Tibial artery (tissue), 4 donors: ENCODE measurements at regions not wholly inside any gene's neighbourhood (a gene's known extent, or its start where the extent isn't known, plus 50 kb on each side); places are given as distances from the start of the nearest gene placed in this dataset.

ENCODE experiments used
- DNase-seq, 2 donors: peaks; one replicate each; pipeline ENCODE4 v3.0.0-alpha.2; 2019
- H3K27ac ChIP-seq, 2 donors: fragments of 200-600 bp; sonication (generic) in 1 of 2; 1 replicate in 1 of 2; 2 replicates in 1 of 2; pipeline ENCODE4 v1.5.1; 2018 to 2019; ENCODE audit warnings: mild to moderate bottlenecking in 1 of 2
- H3K27me3 ChIP-seq, 2 donors: fragments of 200-600 bp; sonication (generic) in 1 of 2; one replicate each; pipeline versions ENCODE4 v1.5.1 to v1.6.0; 2016 to 2019
- H3K36me3 ChIP-seq, 3 donors: fragments of 200-600 bp; sonication (generic) in 2 of 3; one replicate each; pipeline ENCODE4 v1.5.1; 2016 to 2019; ENCODE audit warnings: mild to moderate bottlenecking in 2 of 3
- H3K4me1 ChIP-seq, 4 donors: fragments of 200-600 bp; sonication (generic) in 2 of 4; 1 replicate in 3 of 4; 2 replicates in 1 of 4; pipeline ENCODE4 v1.5.1; 2016 to 2019
- H3K4me3 ChIP-seq, 2 donors: fragments of 200-600 bp; sonication (generic) in 1 of 2; 1 replicate in 1 of 2; 2 replicates in 1 of 2; pipeline ENCODE4 v1.5.1; 2018 to 2019; ENCODE audit warnings: mild to moderate bottlenecking in 2 of 2
- H3K9me3 ChIP-seq, 3 donors: fragments of 200-600 bp; sonication (generic) in 1 of 3; one replicate each; pipeline ENCODE4 v1.5.1; 2016 to 2019
- intact Hi-C: fragments of 100-400 bp; cut with DNase I; formaldehyde crosslinking; loops from one replicate; pipeline ENCODE4 v1.15.0; 2023; ENCODE audit warnings: low total_unique reads
- TF ChIP-seq, protein P1 (sequence below), 2 experiments: fragments of 200-600 bp in 1 of 2; fragments of 450-650 bp in 1 of 2; IDR thresholded peaks; one replicate each; pipeline ENCODE4 v1.5.1; 2017 to 2019; ENCODE audit warnings: antibody characterized with exemption in 2 of 2, mild to moderate bottlenecking in 1 of 2, moderate library complexity in 1 of 2

DNA sequence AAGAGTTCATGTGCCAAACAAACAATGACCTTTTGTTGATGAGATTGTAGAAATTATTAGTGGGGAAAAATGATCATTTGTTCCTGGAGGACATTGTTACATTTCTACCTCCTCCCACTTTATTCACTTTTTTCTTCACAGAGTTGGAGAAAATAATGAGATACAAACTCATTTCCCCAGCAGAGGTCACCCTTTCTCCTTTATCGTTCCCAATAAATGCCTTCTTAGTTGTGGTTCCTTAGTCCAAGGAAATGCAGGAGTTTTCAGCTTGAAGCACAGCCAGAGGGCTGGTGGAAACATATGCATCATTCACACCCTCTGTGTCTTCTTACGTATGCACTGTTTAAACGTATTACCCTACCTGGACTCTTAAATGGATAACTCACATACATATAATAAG, 108.8 kb downstream of the SLC4A3 start:
- H3K9me3 ChIP-seq: peaks cover 0 to 1% (median 0%) of the 10 kb centered on the region in 3 donors
- TF ChIP-seq, protein P1, sequence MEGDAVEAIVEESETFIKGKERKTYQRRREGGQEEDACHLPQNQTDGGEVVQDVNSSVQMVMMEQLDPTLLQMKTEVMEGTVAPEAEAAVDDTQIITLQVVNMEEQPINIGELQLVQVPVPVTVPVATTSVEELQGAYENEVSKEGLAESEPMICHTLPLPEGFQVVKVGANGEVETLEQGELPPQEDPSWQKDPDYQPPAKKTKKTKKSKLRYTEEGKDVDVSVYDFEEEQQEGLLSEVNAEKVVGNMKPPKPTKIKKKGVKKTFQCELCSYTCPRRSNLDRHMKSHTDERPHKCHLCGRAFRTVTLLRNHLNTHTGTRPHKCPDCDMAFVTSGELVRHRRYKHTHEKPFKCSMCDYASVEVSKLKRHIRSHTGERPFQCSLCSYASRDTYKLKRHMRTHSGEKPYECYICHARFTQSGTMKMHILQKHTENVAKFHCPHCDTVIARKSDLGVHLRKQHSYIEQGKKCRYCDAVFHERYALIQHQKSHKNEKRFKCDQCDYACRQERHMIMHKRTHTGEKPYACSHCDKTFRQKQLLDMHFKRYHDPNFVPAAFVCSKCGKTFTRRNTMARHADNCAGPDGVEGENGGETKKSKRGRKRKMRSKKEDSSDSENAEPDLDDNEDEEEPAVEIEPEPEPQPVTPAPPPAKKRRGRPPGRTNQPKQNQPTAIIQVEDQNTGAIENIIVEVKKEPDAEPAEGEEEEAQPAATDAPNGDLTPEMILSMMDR (IDR thresholded peaks at IDR 0.05): peak; percentile 51 to 53
- intact Hi-C loops: loop anchor here (10.0 kb wide), 1 partner anchor 1839 kb away; the partner anchor contains the start of gene EPHA4

DNA sequence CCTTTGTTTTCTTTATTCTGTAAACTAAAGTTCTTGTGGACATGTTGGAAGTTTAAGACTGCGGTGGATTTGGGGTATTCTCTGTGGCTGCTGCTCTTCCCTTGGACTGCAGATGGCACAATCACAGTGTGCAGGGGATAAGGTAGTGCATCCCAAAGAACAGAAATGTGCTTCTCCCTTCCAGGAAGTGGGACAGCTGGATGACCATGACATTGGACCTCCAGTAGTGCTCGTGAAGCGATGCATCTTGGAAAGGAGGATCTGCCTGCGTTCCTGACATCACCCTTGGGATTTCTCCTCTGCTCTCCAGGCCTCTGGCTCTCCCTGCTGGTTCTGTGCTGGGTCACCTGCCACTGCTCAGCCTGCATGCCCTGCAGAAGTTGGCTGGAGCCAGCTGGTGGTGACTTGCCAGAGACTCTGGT, 109.9 kb downstream of the SLC4A3 start:
- peaks cover 0 to 6% of the 10 kb centered on the region in 2 donors for H3K27me3 ChIP-seq
- no peaks in the 10 kb centered on the region for H3K36me3 ChIP-seq
- H3K4me3 ChIP-seq: no peak overlapping the region
- no peaks in the 10 kb centered on the region for H3K4me1 ChIP-seq
- H3K27ac ChIP-seq: no peak overlapping the region
- intact Hi-C loops: loop anchor here (10.0 kb wide), 1 partner anchor 1838 kb away; the partner anchor contains the start of gene EPHA4
- no peaks in the 10 kb centered on the region for H3K9me3 ChIP-seq
- TF ChIP-seq, protein P1 (IDR thresholded peaks at IDR 0.05): peak in 1 of 2 experiments; percentile 6
- no peak for DNase-seq

More for the DNA sequence above, 108.8 kb downstream of the SLC4A3 start:
- Histone ChIP-seq H3K27ac (no peak overlapping the region), H3K27me3 (peaks cover 0 to 6% of the 10 kb centered on the region in 2 donors), H3K4me1 (no peaks in the 10 kb centered on the region), H3K4me3 (no peak overlapping the region), H3K36me3 (no peaks in the 10 kb centered on the region)
- no peak for DNase-seq

DNA sequence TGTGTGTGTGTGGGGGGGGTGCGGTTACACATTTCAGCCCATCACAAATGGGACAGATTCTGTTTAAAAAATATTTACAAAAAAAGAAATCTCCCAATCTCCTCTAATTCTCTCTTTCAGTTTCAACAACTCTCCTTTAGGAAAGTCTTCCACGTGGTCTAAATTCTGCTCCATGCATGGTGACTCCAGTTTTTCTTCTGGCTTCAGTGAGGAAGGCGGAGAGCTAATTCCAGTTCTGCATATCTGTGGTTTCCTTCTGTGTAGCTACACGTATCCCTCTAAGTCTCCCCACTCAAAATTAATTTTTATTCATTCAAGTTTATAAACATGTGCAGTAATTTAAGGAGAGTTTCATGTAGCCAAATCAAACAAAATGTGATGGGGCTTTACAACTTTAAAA, 111.6 kb downstream of the SLC4A3 start:
- H3K36me3 ChIP-seq: no peaks in the 10 kb centered on the region
- no peak overlapping the region for H3K27ac ChIP-seq
- no peaks in the 10 kb centered on the region for H3K27me3 ChIP-seq
- intact Hi-C loops: loop anchor here (10.0 kb wide), 1 partner anchor 1836 kb away; the partner anchor contains the start of gene EPHA4
- H3K4me3 ChIP-seq: no peak overlapping the region
- H3K4me1 ChIP-seq: peaks cover 0 to 7% (median 0%) of the 10 kb centered on the region in 4 donors
- H3K9me3 ChIP-seq: no peaks in the 10 kb centered on the region
- TF ChIP-seq, protein P1 (IDR thresholded peaks at IDR 0.05): no peak
- no peak for DNase-seq

DNA sequence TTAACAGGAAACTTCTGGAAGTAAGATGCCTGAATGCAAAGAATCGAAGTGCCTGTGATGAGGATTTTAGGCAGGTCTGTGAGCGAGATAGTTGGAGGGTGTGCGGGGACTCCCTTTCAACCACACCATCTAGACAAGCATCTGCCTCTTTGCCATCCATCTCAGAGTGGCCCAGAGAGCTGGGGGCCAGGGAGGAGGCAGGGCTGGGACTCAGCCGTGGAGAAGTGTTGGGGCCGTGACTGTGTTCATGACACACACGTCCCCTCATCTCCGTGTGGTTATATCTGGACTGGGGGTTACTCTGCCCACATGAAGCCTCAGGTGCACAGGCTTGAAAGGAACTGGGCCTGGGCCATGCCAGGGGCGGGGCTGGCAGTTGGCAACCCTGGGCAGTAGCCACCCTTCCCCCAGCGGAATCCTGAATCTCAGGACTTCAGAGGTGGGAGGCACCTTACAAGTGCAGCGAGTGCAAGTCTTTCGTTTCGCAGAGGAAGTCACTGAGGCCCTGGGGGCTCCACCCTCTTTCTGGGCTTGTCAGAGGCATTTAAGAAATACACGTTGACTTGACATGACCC, 112.5 kb downstream of the SLC4A3 start:
- TF ChIP-seq, protein P1 (IDR thresholded peaks at IDR 0.05): no peak
- intact Hi-C loops: loop anchor here (10.0 kb wide), 1 partner anchor 1835 kb away; the partner anchor contains the start of gene EPHA4

DNA sequence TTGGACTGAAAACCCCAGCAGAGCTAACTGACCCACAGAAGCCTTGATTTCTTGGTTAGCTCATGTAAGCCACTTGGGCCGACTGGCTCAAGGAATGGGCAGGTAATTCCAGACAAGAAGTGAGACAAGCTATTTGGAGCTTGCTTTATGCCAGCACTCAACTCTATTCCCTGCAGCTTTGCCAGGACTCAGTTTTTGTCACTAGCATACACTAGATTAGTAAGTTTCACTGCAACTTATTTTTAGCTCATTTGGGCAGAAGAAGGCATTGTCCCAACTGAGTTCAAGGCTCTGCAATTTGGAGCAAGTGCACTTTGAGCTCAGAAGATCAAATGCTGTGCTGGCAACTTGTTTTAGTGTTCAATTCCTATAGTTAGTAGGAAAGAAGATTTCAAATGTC, 116.1 kb downstream of the SLC4A3 start:
- intact Hi-C loops: no loop called here
- no peak overlapping the region for H3K27ac ChIP-seq
- no peaks in the 10 kb centered on the region for H3K36me3 ChIP-seq
- no peak overlapping the region for H3K4me3 ChIP-seq
- TF ChIP-seq, protein P1 (IDR thresholded peaks at IDR 0.05): no peak
- peaks cover 0 to 7% (median 0%) of the 10 kb centered on the region in 4 donors for H3K4me1 ChIP-seq
- H3K27me3 ChIP-seq: no peaks in the 10 kb centered on the region
- no peaks in the 10 kb centered on the region for H3K9me3 ChIP-seq
- no peak for DNase-seq

More for the DNA sequence above, 112.5 kb downstream of the SLC4A3 start:
- no peak for DNase-seq
- Histone ChIP-seq H3K4me1 (peaks cover 0 to 7% (median 0%) of the 10 kb centered on the region in 4 donors), H3K27me3 (no peaks in the 10 kb centered on the region), H3K36me3 (no peaks in the 10 kb centered on the region), H3K4me3 (no peak overlapping the region), H3K9me3 (no peaks in the 10 kb centered on the region), H3K27ac (no peak overlapping the region)
